ENCODE measurements at regions not wholly inside any gene's neighbourhood (a gene's known extent, or its start where the extent isn't known, plus 50 kb on each side); places are given as distances from the start of the nearest gene placed in this dataset.

DNA sequence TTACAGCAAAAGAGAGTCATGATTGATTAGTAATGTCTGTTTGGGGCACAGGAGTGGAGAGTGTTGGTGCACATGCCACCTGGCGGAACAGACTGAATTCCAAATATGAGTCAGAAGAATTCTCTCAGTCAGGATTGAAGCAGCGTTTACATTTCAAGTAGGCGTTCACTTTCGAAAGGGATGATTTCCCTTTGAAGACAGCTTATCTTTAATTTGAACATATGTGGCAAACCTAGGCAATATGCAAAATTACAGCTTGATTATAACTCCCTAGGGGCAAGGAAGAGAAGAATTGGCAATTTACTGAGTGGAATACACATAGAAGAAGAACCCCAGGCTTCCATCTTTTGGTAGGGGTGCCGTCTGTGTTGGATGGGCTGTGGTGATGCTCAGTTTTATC lies 235.8 kb downstream of the HAPSTR1 start:
- Histone ChIP-seq H3K4me2 (ENCODE audit: low read depth, low read length) (no peak overlapping the region), H2AFZ (ENCODE audit: low read length) (no peak overlapping the region), H3K9ac (ENCODE audit: low read length) (no peak overlapping the region), H3K27ac (ENCODE audit: low read length) (no peak overlapping the region), H3F3A (ENCODE audit: insufficient read depth, low read length) (no peaks in the 10 kb centered on the region), H3K9me2 (replicated peaks; ENCODE audit: insufficient read depth, low read length) (no peaks in the 10 kb centered on the region), H3K36me3 (replicated peaks; ENCODE audit: insufficient read depth, low read length) (no peaks in the 10 kb centered on the region), H3K79me2 (ENCODE audit: low read length) (no peaks in the 10 kb centered on the region), H3K27me3 (replicated peaks; ENCODE audit: insufficient read depth, low read length) (no peaks in the 10 kb centered on the region), H3K4me3 (ENCODE audit: low read length) (no peak overlapping the region), H4K20me1 (ENCODE audit: insufficient read depth, low read length) (no peaks in the 10 kb centered on the region), H3K9me3 (replicated peaks; ENCODE audit: insufficient read depth, low read length) (no peaks in the 10 kb centered on the region), H3K4me1 (ENCODE audit: low read length) (no peaks in the 10 kb centered on the region)
- no peak for DNase-seq
- no peak for TF ChIP-seq EZH2phosphoT487 (IDR thresholded peaks at IDR 0.05; ENCODE audit: low read length)
- no peak for TF ChIP-seq EZH2 (optimal IDR thresholded peaks at IDR 0.05; ENCODE audit: low read depth, low read length)
- TF ChIP-seq, protein P1, sequence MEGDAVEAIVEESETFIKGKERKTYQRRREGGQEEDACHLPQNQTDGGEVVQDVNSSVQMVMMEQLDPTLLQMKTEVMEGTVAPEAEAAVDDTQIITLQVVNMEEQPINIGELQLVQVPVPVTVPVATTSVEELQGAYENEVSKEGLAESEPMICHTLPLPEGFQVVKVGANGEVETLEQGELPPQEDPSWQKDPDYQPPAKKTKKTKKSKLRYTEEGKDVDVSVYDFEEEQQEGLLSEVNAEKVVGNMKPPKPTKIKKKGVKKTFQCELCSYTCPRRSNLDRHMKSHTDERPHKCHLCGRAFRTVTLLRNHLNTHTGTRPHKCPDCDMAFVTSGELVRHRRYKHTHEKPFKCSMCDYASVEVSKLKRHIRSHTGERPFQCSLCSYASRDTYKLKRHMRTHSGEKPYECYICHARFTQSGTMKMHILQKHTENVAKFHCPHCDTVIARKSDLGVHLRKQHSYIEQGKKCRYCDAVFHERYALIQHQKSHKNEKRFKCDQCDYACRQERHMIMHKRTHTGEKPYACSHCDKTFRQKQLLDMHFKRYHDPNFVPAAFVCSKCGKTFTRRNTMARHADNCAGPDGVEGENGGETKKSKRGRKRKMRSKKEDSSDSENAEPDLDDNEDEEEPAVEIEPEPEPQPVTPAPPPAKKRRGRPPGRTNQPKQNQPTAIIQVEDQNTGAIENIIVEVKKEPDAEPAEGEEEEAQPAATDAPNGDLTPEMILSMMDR (IDR thresholded peaks at IDR 0.05; ENCODE audit: low read length): no peak

DNA sequence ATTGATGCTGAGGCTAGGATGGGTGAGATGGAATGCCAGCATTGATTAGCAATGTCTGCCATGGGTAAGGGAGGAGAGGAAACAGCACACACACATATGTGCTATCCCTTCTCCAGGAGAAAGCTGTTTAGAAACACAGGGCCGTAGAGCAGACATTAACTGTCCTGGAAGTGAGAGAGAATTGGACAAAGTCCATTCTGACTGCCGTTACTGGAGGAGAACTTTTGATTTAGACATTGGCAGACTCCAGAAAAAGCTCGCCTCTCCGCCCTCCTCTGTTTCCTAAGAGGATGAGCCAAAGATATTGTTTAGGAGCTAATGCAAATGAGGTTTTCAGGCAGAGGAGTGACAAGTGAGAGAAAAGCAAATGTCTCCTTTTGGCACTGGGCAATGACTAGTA lies 237.0 kb downstream of the HAPSTR1 start:
- Histone ChIP-seq H3K27ac (ENCODE audit: low read length) (no peak overlapping the region), H3K9me2 (replicated peaks; ENCODE audit: insufficient read depth, low read length) (no peaks in the 10 kb centered on the region), H3K9ac (ENCODE audit: low read length) (no peak overlapping the region), H3K27me3 (replicated peaks; ENCODE audit: insufficient read depth, low read length) (no peaks in the 10 kb centered on the region), H3K36me3 (replicated peaks; ENCODE audit: insufficient read depth, low read length) (no peaks in the 10 kb centered on the region), H3K9me3 (replicated peaks; ENCODE audit: insufficient read depth, low read length) (no peaks in the 10 kb centered on the region), H4K20me1 (ENCODE audit: insufficient read depth, low read length) (no peaks in the 10 kb centered on the region), H3K79me2 (ENCODE audit: low read length) (no peaks in the 10 kb centered on the region), H3K4me2 (ENCODE audit: low read depth, low read length) (no peak overlapping the region), H3K4me3 (ENCODE audit: low read length) (no peak overlapping the region), H3F3A (ENCODE audit: insufficient read depth, low read length) (no peaks in the 10 kb centered on the region), H2AFZ (ENCODE audit: low read length) (no peak overlapping the region), H3K4me1 (ENCODE audit: low read length) (no peaks in the 10 kb centered on the region)
- no peak for TF ChIP-seq EZH2 (optimal IDR thresholded peaks at IDR 0.05; ENCODE audit: low read depth, low read length)
- no peak for DNase-seq

DNA sequence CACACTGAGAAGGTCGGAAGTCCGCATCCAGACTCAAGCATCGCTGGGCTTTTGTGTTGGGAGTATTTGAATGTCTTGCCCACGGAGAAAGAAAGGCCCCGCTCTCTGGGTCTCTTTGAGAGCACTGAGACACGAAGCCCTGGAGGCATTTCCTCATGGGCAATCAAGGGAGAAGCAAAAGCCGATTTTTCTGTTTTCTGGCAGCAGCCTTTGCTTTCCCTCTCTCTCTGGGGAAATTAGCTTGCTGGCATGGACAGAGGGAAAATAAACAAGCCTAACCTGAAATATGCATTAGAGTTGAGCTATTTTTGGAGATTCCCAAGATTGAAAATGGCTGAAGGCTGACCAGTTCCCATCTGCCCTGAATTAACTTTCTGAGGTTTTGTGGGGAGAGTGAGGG lies 238.7 kb downstream of the HAPSTR1 start:
- TF ChIP-seq, protein P1 (IDR thresholded peaks at IDR 0.05; ENCODE audit: low read length): no peak
- TF ChIP-seq EZH2 (optimal IDR thresholded peaks at IDR 0.05; ENCODE audit: low read depth, low read length) (no peak), EZH2phosphoT487 (IDR thresholded peaks at IDR 0.05; ENCODE audit: low read length) (no peak)
- H3K9me2 ChIP-seq (replicated peaks; ENCODE audit: insufficient read depth, low read length): no peaks in the 10 kb centered on the region
- H3F3A ChIP-seq (ENCODE audit: insufficient read depth, low read length): no peaks in the 10 kb centered on the region
- H3K27ac ChIP-seq (ENCODE audit: low read length): no peak overlapping the region
- H2AFZ ChIP-seq (ENCODE audit: low read length): no peak overlapping the region
- H3K27me3 ChIP-seq (replicated peaks; ENCODE audit: insufficient read depth, low read length): no peaks in the 10 kb centered on the region
- no peaks in the 10 kb centered on the region for H4K20me1 ChIP-seq (ENCODE audit: insufficient read depth, low read length)
- no peak overlapping the region for H3K9ac ChIP-seq (ENCODE audit: low read length)
- DNase-seq: no peak
- H3K9me3 ChIP-seq (replicated peaks; ENCODE audit: insufficient read depth, low read length): no peaks in the 10 kb centered on the region
- H3K4me1 ChIP-seq (ENCODE audit: low read length): no peaks in the 10 kb centered on the region
- no peak overlapping the region for H3K4me2 ChIP-seq (ENCODE audit: low read depth, low read length)
- no peaks in the 10 kb centered on the region for H3K79me2 ChIP-seq (ENCODE audit: low read length)
- no peak overlapping the region for H3K4me3 ChIP-seq (ENCODE audit: low read length)
- H3K36me3 ChIP-seq (replicated peaks; ENCODE audit: insufficient read depth, low read length): no peaks in the 10 kb centered on the region

DNA sequence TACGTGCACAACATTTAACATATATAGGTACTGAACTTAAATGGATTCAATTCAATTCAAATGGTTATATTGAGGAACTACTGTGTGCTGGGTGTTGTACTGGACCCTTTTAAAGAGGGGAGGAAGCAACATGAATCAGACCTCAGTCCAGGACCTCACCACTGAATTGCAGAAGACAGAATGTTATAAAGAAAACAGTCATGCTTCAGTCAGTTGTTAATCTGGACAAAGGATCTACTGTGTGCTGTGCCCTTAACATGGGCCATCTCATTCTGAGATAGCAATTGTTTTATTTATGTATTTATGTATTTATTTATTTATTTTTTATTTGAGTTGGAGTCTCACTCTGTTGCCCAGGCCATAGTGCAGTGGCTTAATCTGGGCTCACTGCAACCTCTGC lies 240.1 kb downstream of the HAPSTR1 start:
- Histone ChIP-seq H3K36me3 (replicated peaks; ENCODE audit: insufficient read depth, low read length) (no peaks in the 10 kb centered on the region), H3K9ac (ENCODE audit: low read length) (no peak overlapping the region), H3K27me3 (replicated peaks; ENCODE audit: insufficient read depth, low read length) (no peaks in the 10 kb centered on the region), H3K27ac (ENCODE audit: low read length) (no peak overlapping the region), H2AFZ (ENCODE audit: low read length) (no peak overlapping the region), H4K20me1 (ENCODE audit: insufficient read depth, low read length) (no peaks in the 10 kb centered on the region), H3K79me2 (ENCODE audit: low read length) (no peaks in the 10 kb centered on the region), H3K9me2 (replicated peaks; ENCODE audit: insufficient read depth, low read length) (no peaks in the 10 kb centered on the region), H3K4me2 (ENCODE audit: low read depth, low read length) (no peak overlapping the region), H3F3A (ENCODE audit: insufficient read depth, low read length) (no peaks in the 10 kb centered on the region), H3K9me3 (replicated peaks; ENCODE audit: insufficient read depth, low read length) (no peaks in the 10 kb centered on the region), H3K4me1 (ENCODE audit: low read length) (no peaks in the 10 kb centered on the region), H3K4me3 (ENCODE audit: low read length) (no peak overlapping the region)
- DNase-seq: no peak
- TF ChIP-seq EZH2phosphoT487 (IDR thresholded peaks at IDR 0.05; ENCODE audit: low read length) (no peak), EZH2 (optimal IDR thresholded peaks at IDR 0.05; ENCODE audit: low read depth, low read length) (no peak)
- TF ChIP-seq, protein P1 (IDR thresholded peaks at IDR 0.05; ENCODE audit: low read length): no peak
